ENCODE measurements at regions not wholly inside any gene's neighbourhood (a gene's known extent, or its start where the extent isn't known, plus 50 kb on each side); places are given as distances from the start of the nearest gene placed in this dataset.

GRCh38 chr2:107437807-107438206 lies 388.9 kb upstream of the RGPD4 start:
- Histone ChIP-seq H3K4me1 (ENCODE audit: insufficient read depth, low read length, poor library complexity, severe bottlenecking) (no peaks in the 10 kb centered on the region), H3K36me3 (ENCODE audit: insufficient read depth, low read length, poor library complexity, severe bottlenecking) (no peaks in the 10 kb centered on the region), H3K27ac (ENCODE audit: low read depth, low read length, poor library complexity, severe bottlenecking) (no peak overlapping the region), H3K27me3 (replicated peaks; ENCODE audit: insufficient read depth, low read depth, low read length, poor library complexity) (no peaks in the 10 kb centered on the region), H3K9me3 (ENCODE audit: low read depth, low read length, poor library complexity, severe bottlenecking) (no peaks in the 10 kb centered on the region), H3K4me3 (ENCODE audit: low read depth, low read length, poor library complexity, severe bottlenecking) (no peak overlapping the region)
- intact Hi-C loops (cut with micrococcal nuclease; ENCODE audit: unreplicated experiment): no loop called here
- CTCF ChIA-PET: no interaction called here
- POLR2A ChIA-PET (ENCODE audit: low non-redundant PET): no interaction called here
- no peak for DNase-seq (ENCODE audit: low spot score)
- no peak for TF ChIP-seq EZH2 (IDR thresholded peaks at IDR 0.05; ENCODE audit: borderline replicate concordance, low read depth, low read length, poor library complexity, severe bottlenecking)
- TF ChIP-seq, protein P1, sequence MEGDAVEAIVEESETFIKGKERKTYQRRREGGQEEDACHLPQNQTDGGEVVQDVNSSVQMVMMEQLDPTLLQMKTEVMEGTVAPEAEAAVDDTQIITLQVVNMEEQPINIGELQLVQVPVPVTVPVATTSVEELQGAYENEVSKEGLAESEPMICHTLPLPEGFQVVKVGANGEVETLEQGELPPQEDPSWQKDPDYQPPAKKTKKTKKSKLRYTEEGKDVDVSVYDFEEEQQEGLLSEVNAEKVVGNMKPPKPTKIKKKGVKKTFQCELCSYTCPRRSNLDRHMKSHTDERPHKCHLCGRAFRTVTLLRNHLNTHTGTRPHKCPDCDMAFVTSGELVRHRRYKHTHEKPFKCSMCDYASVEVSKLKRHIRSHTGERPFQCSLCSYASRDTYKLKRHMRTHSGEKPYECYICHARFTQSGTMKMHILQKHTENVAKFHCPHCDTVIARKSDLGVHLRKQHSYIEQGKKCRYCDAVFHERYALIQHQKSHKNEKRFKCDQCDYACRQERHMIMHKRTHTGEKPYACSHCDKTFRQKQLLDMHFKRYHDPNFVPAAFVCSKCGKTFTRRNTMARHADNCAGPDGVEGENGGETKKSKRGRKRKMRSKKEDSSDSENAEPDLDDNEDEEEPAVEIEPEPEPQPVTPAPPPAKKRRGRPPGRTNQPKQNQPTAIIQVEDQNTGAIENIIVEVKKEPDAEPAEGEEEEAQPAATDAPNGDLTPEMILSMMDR (conservative IDR thresholded peaks at IDR 0.05; ENCODE audit: low read depth, low read length): no peak
- no TSS peak for BruUV-seq (replicated peaks)

DNA sequence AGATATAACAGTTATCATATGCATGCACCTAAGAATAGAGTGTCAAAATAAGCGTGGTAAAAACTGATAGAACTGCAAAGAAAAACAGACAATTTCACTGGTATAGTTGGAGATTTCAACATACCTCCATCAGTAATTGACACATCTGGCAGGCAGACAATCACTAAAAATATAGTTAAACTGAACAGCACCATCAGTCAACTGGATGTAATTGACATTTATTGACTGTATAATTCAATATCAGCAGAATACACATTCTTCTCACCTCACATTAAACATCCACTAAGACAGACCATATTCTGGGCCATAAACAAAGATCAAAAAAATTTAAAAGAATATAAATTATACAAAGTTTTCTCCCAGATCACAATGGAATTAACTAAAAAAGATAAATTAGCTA lies 378.5 kb upstream of the RGPD4 start:
- Histone ChIP-seq H3K27ac (ENCODE audit: low read depth, low read length, poor library complexity, severe bottlenecking) (no peak overlapping the region), H3K4me1 (ENCODE audit: insufficient read depth, low read length, poor library complexity, severe bottlenecking) (no peaks in the 10 kb centered on the region), H3K36me3 (ENCODE audit: insufficient read depth, low read length, poor library complexity, severe bottlenecking) (no peaks in the 10 kb centered on the region), H3K4me3 (ENCODE audit: low read depth, low read length, poor library complexity, severe bottlenecking) (no peak overlapping the region), H3K27me3 (replicated peaks; ENCODE audit: insufficient read depth, low read depth, low read length, poor library complexity) (no peaks in the 10 kb centered on the region), H3K9me3 (ENCODE audit: low read depth, low read length, poor library complexity, severe bottlenecking) (no peaks in the 10 kb centered on the region)
- TF ChIP-seq EZH2 (IDR thresholded peaks at IDR 0.05; ENCODE audit: borderline replicate concordance, low read depth, low read length, poor library complexity, severe bottlenecking): no peak
- TF ChIP-seq, protein P1 (conservative IDR thresholded peaks at IDR 0.05; ENCODE audit: low read depth, low read length): no peak
- ChIA-PET POLR2A (ENCODE audit: low non-redundant PET) (no interaction called here), CTCF (no interaction called here)
- DNase-seq (ENCODE audit: low spot score): no peak
- no TSS peak for BruUV-seq (replicated peaks)
- intact Hi-C loops (cut with micrococcal nuclease; ENCODE audit: unreplicated experiment): no loop called here

GRCh38 chr2:107461301-107461700 lies 365.4 kb upstream of the RGPD4 start:
- TF ChIP-seq, protein P1 (conservative IDR thresholded peaks at IDR 0.05; ENCODE audit: low read depth, low read length): no peak
- intact Hi-C loops (cut with micrococcal nuclease; ENCODE audit: unreplicated experiment): no loop called here
- Histone ChIP-seq H3K4me3 (ENCODE audit: low read depth, low read length, poor library complexity, severe bottlenecking) (no peak overlapping the region), H3K27me3 (replicated peaks; ENCODE audit: insufficient read depth, low read depth, low read length, poor library complexity) (no peaks in the 10 kb centered on the region), H3K27ac (ENCODE audit: low read depth, low read length, poor library complexity, severe bottlenecking) (no peak overlapping the region), H3K9me3 (ENCODE audit: low read depth, low read length, poor library complexity, severe bottlenecking) (peaks cover 10% of the 10 kb centered on the region), H3K36me3 (ENCODE audit: insufficient read depth, low read length, poor library complexity, severe bottlenecking) (no peaks in the 10 kb centered on the region), H3K4me1 (ENCODE audit: insufficient read depth, low read length, poor library complexity, severe bottlenecking) (no peaks in the 10 kb centered on the region)
- POLR2A ChIA-PET (ENCODE audit: low non-redundant PET): no interaction called here
- DNase-seq (ENCODE audit: low spot score): no peak
- CTCF ChIA-PET: no interaction called here
- BruUV-seq (replicated peaks): no TSS peak

Data from A673 (cell line).